IMR-90 (cell line): ENCODE measurements at regions not wholly inside any gene's neighbourhood (a gene's known extent, or its start where the extent isn't known, plus 50 kb on each side); places are given as distances from the start of the nearest gene placed in this dataset.
A peak's percentile ranks its signal among the peaks of the same experiment; 100 is the strongest.

Experiments used
- ATAC-seq: fragments of 200-7000 bp; cut with Tn5 transposase; 2 replicates; pipeline ENCODE4 v1.9.1; 2020; ENCODE audit warnings: low read depth, mild to moderate bottlenecking, moderate library complexity
- BruUV-seq: library from RNA; stranded (reverse); fragments of 400-500 nt; replicated peaks from 2 replicates; lab custom pipeline; 2021; lab: Mats Ljungman, UMichigan
- CTCF ChIA-PET: fragments of 300-600 bp; formaldehyde crosslinking; extraction: SDS; loops from one replicate; lab custom pipeline; 2021; ENCODE audit warnings: antibody characterized with exemption; lab: Yijun Ruan, JAX
- POLR2A ChIA-PET: fragments of 300-600 bp; sonication (Branson Sonifier 250); formaldehyde crosslinking; loops from one replicate; lab custom pipeline; 2022; ENCODE audit warnings: antibody characterized with exemption; ENCODE audit not compliant: unreplicated experiment; lab: Charles Lee
- DNase-seq: peaks from one replicate; pipeline ENCODE4 v3.0.0; 2013
- H2AFZ ChIP-seq: replicated peaks from 2 replicates; pipeline ENCODE3; 2013; ENCODE audit warnings: low read length, mild to moderate bottlenecking; ENCODE audit not compliant: poor library complexity
- H2AK5ac ChIP-seq: 2 replicates; pipeline ENCODE4 v1.6.1; 2013; ENCODE audit warnings: low read depth, low read length, inconsistent platforms
- H2AK9ac ChIP-seq: replicated peaks from 2 replicates; pipeline ENCODE3; 2013; ENCODE audit warnings: mild to moderate bottlenecking, low read depth, low read length, moderate library complexity; ENCODE audit not compliant: poor library complexity
- H2BK120ac ChIP-seq: 2 replicates; pipeline ENCODE4 v1.6.1; 2013; ENCODE audit warnings: low read depth, low read length, inconsistent platforms
- H2BK15ac ChIP-seq: 3 replicates; pipeline ENCODE4 v1.6.1; 2013; ENCODE audit warnings: low read depth, low read length, inconsistent platforms
- H2BK20ac ChIP-seq: 2 replicates; pipeline ENCODE4 v1.6.1; 2013; ENCODE audit warnings: low read depth, mild to moderate bottlenecking, inconsistent platforms, low read length, moderate library complexity
- H2BK5ac ChIP-seq: 2 replicates; pipeline ENCODE4 v1.6.1; 2013; ENCODE audit warnings: mild to moderate bottlenecking, low read depth, low read length, inconsistent platforms; ENCODE audit not compliant: poor library complexity, severe bottlenecking
- H3K14ac ChIP-seq: replicated peaks from 2 replicates; pipeline ENCODE4 v1.6.1; 2013; ENCODE audit warnings: low read depth, low read length, inconsistent platforms
- H3K18ac ChIP-seq: 2 replicates; pipeline ENCODE4 v1.6.1; 2013; ENCODE audit warnings: low read depth, low read length, control low read depth
- H3K23ac ChIP-seq: 2 replicates; pipeline ENCODE4 v1.6.1; 2013; ENCODE audit warnings: low read depth, low read length, inconsistent platforms
- H3K27ac ChIP-seq: 2 replicates; pipeline ENCODE4 v1.5.1; 2013; ENCODE audit warnings: mild to moderate bottlenecking, control low read depth, low read length; ENCODE audit not compliant: insufficient read depth
- H3K27me3 ChIP-seq: 2 replicates; pipeline ENCODE4 v1.6.1; 2013; ENCODE audit warnings: low read length; ENCODE audit not compliant: control insufficient read depth, insufficient read depth
- H3K36me3 ChIP-seq: 2 replicates; pipeline ENCODE4 v1.6.1; 2013; ENCODE audit warnings: low read length, mixed read lengths; ENCODE audit not compliant: control insufficient read depth, insufficient read depth
- H3K4ac ChIP-seq: 2 replicates; pipeline ENCODE4 v1.6.1; 2013; ENCODE audit warnings: low read depth, low read length, inconsistent platforms
- H3K4me1 ChIP-seq: 2 replicates; pipeline ENCODE4 v1.6.1; 2013; ENCODE audit warnings: low read length, mixed read lengths; ENCODE audit not compliant: control insufficient read depth, insufficient read depth
- H3K4me2 ChIP-seq: 2 replicates; pipeline ENCODE4 v1.6.1; 2013; ENCODE audit warnings: low read depth, mild to moderate bottlenecking, control low read depth, low read length, moderate library complexity
- H3K4me3 ChIP-seq: 2 replicates; pipeline ENCODE4 v1.5.1; 2013; ENCODE audit warnings: low read depth, mild to moderate bottlenecking, control low read depth, low read length, moderate library complexity; ENCODE audit not compliant: insufficient read depth
- H3K56ac ChIP-seq: 2 replicates; pipeline ENCODE4 v1.6.1; 2013; ENCODE audit warnings: low read length, inconsistent platforms; ENCODE audit not compliant: insufficient read depth; ENCODE audit errors: extremely low read depth
- H3K79me1 ChIP-seq, 2 experiments: 2 replicates each; pipeline ENCODE4 v1.6.1; 2013; ENCODE audit warnings: low read length in 2 of 2, inconsistent platforms in 1 of 2, low read depth in 1 of 2
- H3K9ac ChIP-seq: 2 replicates; pipeline ENCODE4 v1.6.1; 2013; ENCODE audit warnings: low read depth, low read length, control low read depth
- H3K9me1 ChIP-seq: 2 replicates; pipeline ENCODE4 v1.6.1; 2013; ENCODE audit warnings: low read length, inconsistent platforms; ENCODE audit not compliant: insufficient read depth
- H3K9me3 ChIP-seq: 2 replicates; pipeline ENCODE4 v1.6.1; 2013; ENCODE audit warnings: low read length; ENCODE audit not compliant: control insufficient read depth, insufficient read depth
- H4K20me1 ChIP-seq: 2 replicates; pipeline ENCODE4 v1.6.1; 2013; ENCODE audit warnings: low read length, inconsistent platforms; ENCODE audit not compliant: insufficient read depth
- H4K5ac ChIP-seq: 2 replicates; pipeline ENCODE4 v1.6.1; 2013; ENCODE audit warnings: mild to moderate bottlenecking, low read depth, low read length, control low read depth
- H4K8ac ChIP-seq, 2 experiments: 2 replicates each; pipeline ENCODE4 v1.6.1; 2013; ENCODE audit warnings: low read depth in 2 of 2, low read length in 2 of 2, control low read depth in 1 of 2, inconsistent platforms in 1 of 2
- H4K91ac ChIP-seq: 2 replicates; pipeline ENCODE4 v1.6.1; 2013; ENCODE audit warnings: low read depth, low read length, inconsistent platforms; ENCODE audit not compliant: insufficient read depth
- BHLHE40 ChIP-seq: fragments of 150-350 bp; IDR thresholded peaks from 2 replicates; pipeline ENCODE4 v1.6.1; 2016; ENCODE audit warnings: mild to moderate bottlenecking, low read depth, low read length
- CHD1 ChIP-seq: IDR thresholded peaks from 2 replicates; pipeline ENCODE4 v1.6.1; 2012; ENCODE audit warnings: low read depth, low read length, improper control_type of control experiment
- CTCF ChIP-seq: conservative IDR thresholded peaks from 2 replicates; pipeline ENCODE4 v1.5.1; 2012; ENCODE audit warnings: mild to moderate bottlenecking, low read depth, low read length, improper control_type of control experiment
- FOS ChIP-seq: fragments of 150-350 bp; IDR thresholded peaks from 2 replicates; pipeline ENCODE4 v1.6.1; 2016; ENCODE audit warnings: low read depth, low read length
- MAFK ChIP-seq: IDR thresholded peaks from 2 replicates; pipeline ENCODE4 v1.6.1; 2012; ENCODE audit warnings: low read depth, low read length, improper control_type of control experiment
- MAZ ChIP-seq: IDR thresholded peaks from 2 replicates; pipeline ENCODE4 v1.6.1; 2012; ENCODE audit warnings: low read depth, mild to moderate bottlenecking, low read length, improper control_type of control experiment, moderate library complexity, borderline replicate concordance
- NFE2L2 ChIP-seq: fragments of 150-350 bp; IDR thresholded peaks from 2 replicates; pipeline ENCODE4 v1.6.1; 2016; ENCODE audit warnings: low read depth, mild to moderate bottlenecking, low read length
- POLR2A ChIP-seq: IDR thresholded peaks from 2 replicates; pipeline ENCODE4 v1.6.1; 2012; ENCODE audit warnings: mild to moderate bottlenecking, low read depth, low read length
- RCOR1 ChIP-seq: IDR thresholded peaks from 2 replicates; pipeline ENCODE4 v1.6.1; 2012; ENCODE audit warnings: mild to moderate bottlenecking, low read length, improper control_type of control experiment; ENCODE audit not compliant: insufficient replicate concordance
- RFX5 ChIP-seq: IDR thresholded peaks from 2 replicates; pipeline ENCODE4 v1.8.0; 2012; ENCODE audit warnings: low read depth, mild to moderate bottlenecking, low read length, moderate library complexity
- SMC3 ChIP-seq: fragments of 150-350 bp; IDR thresholded peaks from 2 replicates; pipeline ENCODE4 v1.6.1; 2016; ENCODE audit warnings: low read depth, mild to moderate bottlenecking, antibody characterized with exemption, low read length, moderate library complexity
- USF2 ChIP-seq: fragments of 150-350 bp; IDR thresholded peaks from 2 replicates; pipeline ENCODE4 v1.6.1; 2017; ENCODE audit warnings: mild to moderate bottlenecking, antibody characterized with exemption, low read length, low read depth
- WGBS, 2 experiments: methylation state at CpG; one replicate each; pipeline versions ENCODE4 v1.1.5 to v1.1.7; 2013; ENCODE audit warnings: missing lambda C conversion rate in 2 of 2; ENCODE audit not compliant: insufficient read length in 1 of 2; ENCODE audit errors: extremely low coverage in 2 of 2; 5-methylcytosine and 5-hydroxymethylcytosine counted together
- dilution Hi-C: fragments of 300-500 bp; cut with HindIII; formaldehyde crosslinking; loops from one replicate; pipeline ENCODE4 v1.14.3; 2018; ENCODE audit warnings: low sequenced_read_pairs; ENCODE audit not compliant: unreplicated experiment
- in situ Hi-C: fragments of 300-500 bp; cut with MboI; formaldehyde crosslinking; loops from 3 replicates; pipeline ENCODE4 v1.14.3; 2019; ENCODE audit warnings: low sequenced_read_pairs, inconsistent platforms, mixed read lengths
- intact Hi-C: fragments of 100-400 bp; cut with micrococcal nuclease; formaldehyde crosslinking; loops from 2 replicates; pipeline ENCODE4 v1.10.0; 2022

- H2AK9ac ChIP-seq, result no peak overlapping the region
- DNase-seq, result no peak
- no peak overlapping the region for H2AFZ ChIP-seq
- H4K20me1 ChIP-seq, result no peaks in the 10 kb centered on the region
- no peak overlapping the region for H2BK20ac ChIP-seq
- TF ChIP-seq FOS (no peak), RFX5 (no peak), POLR2A (no peak), SMC3 (no peak), CHD1 (no peak), USF2 (no peak), NFE2L2 (no peak), CTCF (no peak), RCOR1 (no peak), MAFK (no peak), MAZ (no peak), BHLHE40 (no peak)
- H3K23ac ChIP-seq, result no peak overlapping the region
- no peak overlapping the region for H3K27ac ChIP-seq
- no peak overlapping the region for H3K4ac ChIP-seq
- no peak overlapping the region for H3K56ac ChIP-seq
- peaks cover 6% of the 10 kb centered on the region for H3K4me1 ChIP-seq
- H3K9ac ChIP-seq, result no peak overlapping the region
- BruUV-seq, result no TSS peak
- ChIA-PET POLR2A (no interaction called here), CTCF (no interaction called here)
- peak overlapping the region; percentile 28; the same call in 1 of the 3 replicates for H2BK15ac ChIP-seq
- H3K4me2 ChIP-seq, result no peak overlapping the region
- no peaks in the 10 kb centered on the region for H3K9me1 ChIP-seq
- no peak overlapping the region for H4K5ac ChIP-seq
- no peak for ATAC-seq
- no peak overlapping the region for H3K18ac ChIP-seq
- H2BK120ac ChIP-seq, result no peak overlapping the region
- H4K91ac ChIP-seq, result no peak overlapping the region
- no peaks in the 10 kb centered on the region for H3K36me3 ChIP-seq
- H4K8ac ChIP-seq, result no peak overlapping the region; a peak in 1 of 4 replicates
- in situ Hi-C loops (no loop called here), dilution Hi-C loops (no loop called here), intact Hi-C loops (no loop called here)
- peaks cover 7% of the 10 kb centered on the region for H3K27me3 ChIP-seq
- H3K4me3 ChIP-seq, result no peak overlapping the region
- no peaks in the 10 kb centered on the region for H3K79me1 ChIP-seq
- H2BK5ac ChIP-seq, result no peak overlapping the region
- no peak overlapping the region for H2AK5ac ChIP-seq
- H3K9me3 ChIP-seq, result no peaks in the 10 kb centered on the region
- no peak overlapping the region for H3K14ac ChIP-seq
- no CpG with 5 or more reads among the region's 5 CpGs for WGBS, 2 experiments
Measured at GRCh38 chr6:6842291-6842690, 253.8 kb downstream of the LY86 start.
